ENCODE measurements at regions not wholly inside any gene's neighbourhood (a gene's known extent, or its start where the extent isn't known, plus 50 kb on each side); places are given as distances from the start of the nearest gene placed in this dataset.
"Not testable (repeated sequence)": the region's sequence is repeated elsewhere in the genome, so short reads cannot be mapped to it uniquely, and the experiment has no call there.

DNA sequence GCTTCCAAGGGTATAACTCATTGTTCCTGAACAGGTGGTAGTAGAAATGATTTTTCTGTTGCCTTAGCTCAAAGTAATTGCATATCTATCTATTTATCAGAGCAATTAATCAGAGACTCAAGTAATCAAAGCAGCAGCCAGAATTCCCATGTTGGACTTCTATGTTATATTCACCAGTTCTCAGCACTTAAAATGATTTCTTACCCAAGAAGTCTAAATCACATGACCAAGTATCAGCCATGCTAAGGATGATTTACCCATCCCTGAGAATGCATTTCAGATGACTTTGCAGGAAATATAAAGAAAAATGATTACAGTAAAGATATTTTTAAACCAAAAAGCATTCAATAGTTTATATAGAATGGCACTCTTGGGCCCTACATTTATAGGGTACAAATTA, 352.2 kb downstream of the NUP35 start:
- Histone ChIP-seq H3K4me1 (ENCODE audit: control insufficient read depth in 2 of 3, insufficient read depth in 2 of 3, low read depth in 1 of 3, low read length in 3 of 3) (no peaks in the 10 kb centered on the region), H3K9me3 (ENCODE audit: control insufficient read depth in 2 of 3, insufficient read depth in 1 of 3, low read length in 3 of 3) (no peaks in the 10 kb centered on the region), H3K4me3 (ENCODE audit: low read length in 3 of 3) (no peak overlapping the region), H3K27ac (ENCODE audit: low read depth in 2 of 2, low read length in 2 of 2) (no peak overlapping the region), H3K9ac (ENCODE audit: low read length in 3 of 3) (no peak overlapping the region), H3K27me3 (ENCODE audit: control insufficient read depth, insufficient read depth, low read length) (no peaks in the 10 kb centered on the region), H3K36me3 (ENCODE audit: control insufficient read depth in 2 of 3, insufficient read depth in 3 of 3, low read length in 3 of 3) (no peaks in the 10 kb centered on the region)
- DNase-seq (no peak), FAIRE-seq (no peak)
- intact Hi-C loops (cut with DNase I) = no loop called here
- TF ChIP-seq, protein P1, sequence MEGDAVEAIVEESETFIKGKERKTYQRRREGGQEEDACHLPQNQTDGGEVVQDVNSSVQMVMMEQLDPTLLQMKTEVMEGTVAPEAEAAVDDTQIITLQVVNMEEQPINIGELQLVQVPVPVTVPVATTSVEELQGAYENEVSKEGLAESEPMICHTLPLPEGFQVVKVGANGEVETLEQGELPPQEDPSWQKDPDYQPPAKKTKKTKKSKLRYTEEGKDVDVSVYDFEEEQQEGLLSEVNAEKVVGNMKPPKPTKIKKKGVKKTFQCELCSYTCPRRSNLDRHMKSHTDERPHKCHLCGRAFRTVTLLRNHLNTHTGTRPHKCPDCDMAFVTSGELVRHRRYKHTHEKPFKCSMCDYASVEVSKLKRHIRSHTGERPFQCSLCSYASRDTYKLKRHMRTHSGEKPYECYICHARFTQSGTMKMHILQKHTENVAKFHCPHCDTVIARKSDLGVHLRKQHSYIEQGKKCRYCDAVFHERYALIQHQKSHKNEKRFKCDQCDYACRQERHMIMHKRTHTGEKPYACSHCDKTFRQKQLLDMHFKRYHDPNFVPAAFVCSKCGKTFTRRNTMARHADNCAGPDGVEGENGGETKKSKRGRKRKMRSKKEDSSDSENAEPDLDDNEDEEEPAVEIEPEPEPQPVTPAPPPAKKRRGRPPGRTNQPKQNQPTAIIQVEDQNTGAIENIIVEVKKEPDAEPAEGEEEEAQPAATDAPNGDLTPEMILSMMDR (IDR thresholded peaks at IDR 0.05; ENCODE audit: borderline replicate concordance, extremely low read depth, insufficient read depth) = no peak

DNA sequence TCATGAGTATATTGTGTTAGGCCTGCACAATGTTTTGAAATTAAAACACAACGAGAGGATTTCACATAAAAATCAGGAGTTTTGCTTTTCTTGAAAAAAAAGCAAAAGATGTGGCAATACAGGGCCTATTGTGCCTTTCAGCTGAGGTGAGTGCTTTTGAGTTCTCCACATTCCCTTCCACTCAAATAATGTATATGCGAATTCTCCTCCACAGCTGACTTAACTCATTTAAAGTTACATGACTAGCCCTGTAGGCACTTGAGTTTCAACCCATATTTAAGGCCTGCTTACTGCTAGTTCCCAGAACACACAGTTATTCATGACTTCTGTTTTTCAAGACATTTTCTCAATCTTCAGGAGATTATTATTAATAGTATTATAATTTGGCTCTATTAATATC, 353.1 kb downstream of the NUP35 start:
- TF ChIP-seq, protein P1 (IDR thresholded peaks at IDR 0.05; ENCODE audit: borderline replicate concordance, extremely low read depth, insufficient read depth) = no peak
- Histone ChIP-seq H3K9me3 (ENCODE audit: control insufficient read depth in 2 of 3, insufficient read depth in 1 of 3, low read length in 3 of 3) (no peaks in the 10 kb centered on the region), H3K36me3 (ENCODE audit: control insufficient read depth in 2 of 3, insufficient read depth in 3 of 3, low read length in 3 of 3) (no peaks in the 10 kb centered on the region), H3K4me1 (ENCODE audit: control insufficient read depth in 2 of 3, insufficient read depth in 2 of 3, low read depth in 1 of 3, low read length in 3 of 3) (no peaks in the 10 kb centered on the region), H3K9ac (ENCODE audit: low read length in 3 of 3) (no peak overlapping the region), H3K27me3 (ENCODE audit: control insufficient read depth, insufficient read depth, low read length) (no peaks in the 10 kb centered on the region), H3K27ac (ENCODE audit: low read depth in 2 of 2, low read length in 2 of 2) (no peak overlapping the region), H3K4me3 (ENCODE audit: low read length in 3 of 3) (no peak overlapping the region)
- intact Hi-C loops (cut with DNase I) = no loop called here
- FAIRE-seq (no peak), DNase-seq (no peak)

DNA sequence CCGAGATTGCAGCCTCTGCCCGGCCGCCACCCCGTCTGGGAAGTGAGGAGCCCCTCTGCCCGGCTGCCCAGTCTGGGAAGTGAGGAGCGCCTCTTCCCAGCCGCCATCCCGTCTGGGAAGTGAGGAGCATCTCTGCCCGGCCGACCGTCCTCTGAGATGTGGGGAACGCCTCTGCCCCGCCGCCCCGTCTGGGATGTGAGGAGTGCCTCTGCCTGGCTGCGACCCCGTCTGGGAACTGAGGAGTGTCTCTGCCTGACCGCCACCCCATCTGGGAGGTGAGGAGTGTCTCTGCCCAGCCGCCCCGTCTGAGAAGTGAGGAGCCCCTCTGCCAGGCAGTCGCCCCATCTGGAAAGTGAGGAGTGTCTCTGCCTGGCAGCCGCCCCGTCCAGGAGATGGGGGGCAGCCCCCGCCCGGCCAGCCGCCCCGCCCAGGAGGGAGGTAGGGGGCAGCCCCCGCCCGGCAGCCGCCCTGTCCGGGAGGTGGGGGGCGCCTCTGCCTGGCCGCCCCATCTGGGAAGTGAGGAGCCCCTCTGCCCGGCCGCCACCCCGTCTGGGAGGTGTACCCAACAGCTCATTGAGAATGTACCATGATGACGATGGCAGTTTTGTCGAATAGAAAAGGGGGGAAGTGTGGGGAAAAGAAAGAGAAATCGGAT, 354.8 kb downstream of the NUP35 start:
- H3K9ac ChIP-seq (ENCODE audit: low read length in 3 of 3); H3K4me1 ChIP-seq (ENCODE audit: control insufficient read depth in 2 of 3, insufficient read depth in 2 of 3, low read depth in 1 of 3, low read length in 3 of 3); FAIRE-seq; intact Hi-C loops (cut with DNase I); H3K4me3 ChIP-seq (ENCODE audit: low read length in 3 of 3); H3K27me3 ChIP-seq (ENCODE audit: control insufficient read depth, insufficient read depth, low read length); H3K27ac ChIP-seq (ENCODE audit: low read depth in 2 of 2, low read length in 2 of 2); H3K36me3 ChIP-seq (ENCODE audit: control insufficient read depth in 2 of 3, insufficient read depth in 3 of 3, low read length in 3 of 3); H3K9me3 ChIP-seq (ENCODE audit: control insufficient read depth in 2 of 3, insufficient read depth in 1 of 3, low read length in 3 of 3): not testable (repeated sequence)
- peak in 1 of 5 donors; percentile 38 for DNase-seq

DNA sequence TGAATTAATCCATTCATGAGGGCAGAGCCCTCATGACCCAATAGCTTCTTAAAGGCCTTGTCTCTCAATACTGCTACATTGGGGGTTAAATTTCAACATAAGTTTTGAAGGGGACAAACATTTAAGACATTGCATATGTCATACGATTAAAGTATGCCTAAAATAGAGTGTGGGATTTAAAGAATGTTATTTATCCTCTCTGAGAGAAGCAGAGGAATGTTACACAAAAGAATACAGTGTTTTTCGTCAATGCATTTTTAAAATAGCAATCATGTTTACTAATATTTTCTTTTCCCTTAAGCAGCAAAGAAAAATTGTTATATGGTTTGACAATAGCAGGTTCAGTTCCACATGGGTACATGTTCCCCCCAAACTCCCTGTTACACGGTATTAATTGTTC, 363.1 kb downstream of the NUP35 start:
- intact Hi-C loops (cut with DNase I) = no loop called here
- no peak for FAIRE-seq
- no peaks in the 10 kb centered on the region for H3K4me1 ChIP-seq (ENCODE audit: control insufficient read depth in 2 of 3, insufficient read depth in 2 of 3, low read depth in 1 of 3, low read length in 3 of 3)
- no peak for DNase-seq
- no peak overlapping the region for H3K9ac ChIP-seq (ENCODE audit: low read length in 3 of 3)
- no peaks in the 10 kb centered on the region for H3K36me3 ChIP-seq (ENCODE audit: control insufficient read depth in 2 of 3, insufficient read depth in 3 of 3, low read length in 3 of 3)
- TF ChIP-seq, protein P1 (IDR thresholded peaks at IDR 0.05; ENCODE audit: borderline replicate concordance, extremely low read depth, insufficient read depth) = no peak
- H3K9me3 ChIP-seq (ENCODE audit: control insufficient read depth in 2 of 3, insufficient read depth in 1 of 3, low read length in 3 of 3) = no peaks in the 10 kb centered on the region
- H3K27me3 ChIP-seq (ENCODE audit: control insufficient read depth, insufficient read depth, low read length) = no peaks in the 10 kb centered on the region
- no peak overlapping the region for H3K4me3 ChIP-seq (ENCODE audit: low read length in 3 of 3)
- no peak overlapping the region for H3K27ac ChIP-seq (ENCODE audit: low read depth in 2 of 2, low read length in 2 of 2)
